ENCODE measurements at regions not wholly inside any gene's neighbourhood (a gene's known extent, or its start where the extent isn't known, plus 50 kb on each side); places are given as distances from the start of the nearest gene placed in this dataset.

DNA sequence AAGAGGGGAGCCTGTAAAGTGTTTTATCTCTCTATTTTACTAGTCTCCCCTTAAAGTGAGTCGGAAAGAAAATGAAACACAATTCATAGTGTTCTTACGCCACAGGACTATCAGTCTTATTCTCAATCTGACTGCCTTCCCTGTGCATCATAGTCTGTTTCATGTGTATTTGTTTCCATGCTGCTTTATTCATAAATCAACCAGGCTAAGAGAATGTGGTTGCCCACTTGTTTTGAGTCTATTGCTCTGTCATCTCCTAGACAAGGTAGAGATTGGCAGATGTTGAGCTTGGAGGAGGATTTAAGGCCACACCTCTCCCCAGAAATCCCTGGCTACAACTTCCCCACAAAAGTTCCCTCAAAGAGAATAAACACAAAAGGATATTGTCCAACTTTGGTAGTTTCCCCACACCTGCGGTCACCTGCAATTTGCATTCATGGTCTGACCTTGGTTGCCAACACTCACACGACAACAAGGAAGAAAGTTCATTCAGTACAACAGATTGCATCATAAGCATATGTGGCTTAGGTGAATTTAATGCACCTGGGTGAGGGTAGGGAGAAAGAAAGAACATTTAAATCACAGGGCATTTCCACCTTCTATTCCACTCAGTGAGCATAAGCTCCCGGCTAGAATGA, 167.1 kb upstream of the FBXL4 start (continued):
- TF ChIP-seq, protein P1, sequence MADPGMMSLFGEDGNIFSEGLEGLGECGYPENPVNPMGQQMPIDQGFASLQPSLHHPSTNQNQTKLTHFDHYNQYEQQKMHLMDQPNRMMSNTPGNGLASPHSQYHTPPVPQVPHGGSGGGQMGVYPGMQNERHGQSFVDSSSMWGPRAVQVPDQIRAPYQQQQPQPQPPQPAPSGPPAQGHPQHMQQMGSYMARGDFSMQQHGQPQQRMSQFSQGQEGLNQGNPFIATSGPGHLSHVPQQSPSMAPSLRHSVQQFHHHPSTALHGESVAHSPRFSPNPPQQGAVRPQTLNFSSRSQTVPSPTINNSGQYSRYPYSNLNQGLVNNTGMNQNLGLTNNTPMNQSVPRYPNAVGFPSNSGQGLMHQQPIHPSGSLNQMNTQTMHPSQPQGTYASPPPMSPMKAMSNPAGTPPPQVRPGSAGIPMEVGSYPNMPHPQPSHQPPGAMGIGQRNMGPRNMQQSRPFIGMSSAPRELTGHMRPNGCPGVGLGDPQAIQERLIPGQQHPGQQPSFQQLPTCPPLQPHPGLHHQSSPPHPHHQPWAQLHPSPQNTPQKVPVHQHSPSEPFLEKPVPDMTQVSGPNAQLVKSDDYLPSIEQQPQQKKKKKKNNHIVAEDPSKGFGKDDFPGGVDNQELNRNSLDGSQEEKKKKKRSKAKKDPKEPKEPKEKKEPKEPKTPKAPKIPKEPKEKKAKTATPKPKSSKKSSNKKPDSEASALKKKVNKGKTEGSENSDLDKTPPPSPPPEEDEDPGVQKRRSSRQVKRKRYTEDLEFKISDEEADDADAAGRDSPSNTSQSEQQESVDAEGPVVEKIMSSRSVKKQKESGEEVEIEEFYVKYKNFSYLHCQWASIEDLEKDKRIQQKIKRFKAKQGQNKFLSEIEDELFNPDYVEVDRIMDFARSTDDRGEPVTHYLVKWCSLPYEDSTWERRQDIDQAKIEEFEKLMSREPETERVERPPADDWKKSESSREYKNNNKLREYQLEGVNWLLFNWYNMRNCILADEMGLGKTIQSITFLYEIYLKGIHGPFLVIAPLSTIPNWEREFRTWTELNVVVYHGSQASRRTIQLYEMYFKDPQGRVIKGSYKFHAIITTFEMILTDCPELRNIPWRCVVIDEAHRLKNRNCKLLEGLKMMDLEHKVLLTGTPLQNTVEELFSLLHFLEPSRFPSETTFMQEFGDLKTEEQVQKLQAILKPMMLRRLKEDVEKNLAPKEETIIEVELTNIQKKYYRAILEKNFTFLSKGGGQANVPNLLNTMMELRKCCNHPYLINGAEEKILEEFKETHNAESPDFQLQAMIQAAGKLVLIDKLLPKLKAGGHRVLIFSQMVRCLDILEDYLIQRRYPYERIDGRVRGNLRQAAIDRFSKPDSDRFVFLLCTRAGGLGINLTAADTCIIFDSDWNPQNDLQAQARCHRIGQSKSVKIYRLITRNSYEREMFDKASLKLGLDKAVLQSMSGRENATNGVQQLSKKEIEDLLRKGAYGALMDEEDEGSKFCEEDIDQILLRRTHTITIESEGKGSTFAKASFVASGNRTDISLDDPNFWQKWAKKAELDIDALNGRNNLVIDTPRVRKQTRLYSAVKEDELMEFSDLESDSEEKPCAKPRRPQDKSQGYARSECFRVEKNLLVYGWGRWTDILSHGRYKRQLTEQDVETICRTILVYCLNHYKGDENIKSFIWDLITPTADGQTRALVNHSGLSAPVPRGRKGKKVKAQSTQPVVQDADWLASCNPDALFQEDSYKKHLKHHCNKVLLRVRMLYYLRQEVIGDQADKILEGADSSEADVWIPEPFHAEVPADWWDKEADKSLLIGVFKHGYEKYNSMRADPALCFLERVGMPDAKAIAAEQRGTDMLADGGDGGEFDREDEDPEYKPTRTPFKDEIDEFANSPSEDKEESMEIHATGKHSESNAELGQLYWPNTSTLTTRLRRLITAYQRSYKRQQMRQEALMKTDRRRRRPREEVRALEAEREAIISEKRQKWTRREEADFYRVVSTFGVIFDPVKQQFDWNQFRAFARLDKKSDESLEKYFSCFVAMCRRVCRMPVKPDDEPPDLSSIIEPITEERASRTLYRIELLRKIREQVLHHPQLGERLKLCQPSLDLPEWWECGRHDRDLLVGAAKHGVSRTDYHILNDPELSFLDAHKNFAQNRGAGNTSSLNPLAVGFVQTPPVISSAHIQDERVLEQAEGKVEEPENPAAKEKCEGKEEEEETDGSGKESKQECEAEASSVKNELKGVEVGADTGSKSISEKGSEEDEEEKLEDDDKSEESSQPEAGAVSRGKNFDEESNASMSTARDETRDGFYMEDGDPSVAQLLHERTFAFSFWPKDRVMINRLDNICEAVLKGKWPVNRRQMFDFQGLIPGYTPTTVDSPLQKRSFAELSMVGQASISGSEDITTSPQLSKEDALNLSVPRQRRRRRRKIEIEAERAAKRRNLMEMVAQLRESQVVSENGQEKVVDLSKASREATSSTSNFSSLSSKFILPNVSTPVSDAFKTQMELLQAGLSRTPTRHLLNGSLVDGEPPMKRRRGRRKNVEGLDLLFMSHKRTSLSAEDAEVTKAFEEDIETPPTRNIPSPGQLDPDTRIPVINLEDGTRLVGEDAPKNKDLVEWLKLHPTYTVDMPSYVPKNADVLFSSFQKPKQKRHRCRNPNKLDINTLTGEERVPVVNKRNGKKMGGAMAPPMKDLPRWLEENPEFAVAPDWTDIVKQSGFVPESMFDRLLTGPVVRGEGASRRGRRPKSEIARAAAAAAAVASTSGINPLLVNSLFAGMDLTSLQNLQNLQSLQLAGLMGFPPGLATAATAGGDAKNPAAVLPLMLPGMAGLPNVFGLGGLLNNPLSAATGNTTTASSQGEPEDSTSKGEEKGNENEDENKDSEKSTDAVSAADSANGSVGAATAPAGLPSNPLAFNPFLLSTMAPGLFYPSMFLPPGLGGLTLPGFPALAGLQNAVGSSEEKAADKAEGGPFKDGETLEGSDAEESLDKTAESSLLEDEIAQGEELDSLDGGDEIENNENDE (IDR thresholded peaks at IDR 0.05; ENCODE audit: insufficient replicate concordance, low read length): no peak
- no peak for TF ChIP-seq NANOG (IDR thresholded peaks at IDR 0.05; ENCODE audit: insufficient read depth, low read depth, low read length, poor library complexity, severe bottlenecking)
- no peak for TF ChIP-seq RAD21 (IDR thresholded peaks at IDR 0.05 in 1 of 2, conservative IDR thresholded peaks at IDR 0.05 in 1 of 2; ENCODE audit: low read depth in 2 of 2, low read length in 2 of 2)
- no peak for TF ChIP-seq PHF8 (conservative IDR thresholded peaks at IDR 0.05; ENCODE audit: low read depth, low read length)
- no peak for TF ChIP-seq TCF12 (IDR thresholded peaks at IDR 0.05; ENCODE audit: low read depth, low read length)
- TF ChIP-seq CREB1 (IDR thresholded peaks at IDR 0.05): no peak
- TF ChIP-seq SIRT6 (IDR thresholded peaks at IDR 0.05; ENCODE audit: low read length): no peak
- TF ChIP-seq RXRA (IDR thresholded peaks at IDR 0.05; ENCODE audit: insufficient read depth, low read depth, low read length): no peak
- no peak for TF ChIP-seq KDM1A (IDR thresholded peaks at IDR 0.05; ENCODE audit: borderline replicate concordance, low read length)
- TF ChIP-seq SRF (IDR thresholded peaks at IDR 0.05; ENCODE audit: low read depth, low read length): no peak
- no peak for TF ChIP-seq EGR1 (IDR thresholded peaks at IDR 0.05; ENCODE audit: borderline replicate concordance, low read depth, low read length)
- no peak for TF ChIP-seq CHD2 (IDR thresholded peaks at IDR 0.05; ENCODE audit: low read length)
